Fibroblast of the aortic adventitia (primary cell): ENCODE measurements at regions not wholly inside any gene's neighbourhood (a gene's known extent, or its start where the extent isn't known, plus 50 kb on each side); places are given as distances from the start of the nearest gene placed in this dataset.

ENCODE experiments used
- DNase-seq: peaks from one replicate; pipeline ENCODE4 v3.0.0-alpha.2; 2010; ENCODE audit warnings: low read depth
- H3K4me3 ChIP-seq: 2 replicates; pipeline ENCODE4 v1.5.1; 2011; ENCODE audit warnings: low read depth, mild to moderate bottlenecking, control low read depth, low read length, moderate library complexity
- CTCF ChIP-seq: IDR thresholded peaks from 2 replicates; pipeline ENCODE4 v1.5.1; 2011; ENCODE audit warnings: mild to moderate bottlenecking, low read length, control low read depth, inconsistent platforms; ENCODE audit not compliant: insufficient read depth

- no peak for DNase-seq
Observed at GRCh38 chr5:2300861-2301574, 418.3 kb upstream of the IRX4 start.

GRCh38 chr5:2300421-2300820 lies 417.7 kb upstream of the IRX4 start:
- DNase-seq: no peak
- no peak for TF ChIP-seq CTCF
- no peak overlapping the region for H3K4me3 ChIP-seq

More at GRCh38 chr5:2300861-2301574, 418.3 kb upstream of the IRX4 start:
- no peak for TF ChIP-seq CTCF
- no peak overlapping the region for H3K4me3 ChIP-seq

- no peak for DNase-seq
- no peak for TF ChIP-seq CTCF
- no peak overlapping the region for H3K4me3 ChIP-seq
Observed at GRCh38 chr5:2299388-2300220, 416.9 kb upstream of the IRX4 start.

GRCh38 chr5:2298781-2299180 lies 416.1 kb upstream of the IRX4 start:
- TF ChIP-seq CTCF: no peak
- no peak overlapping the region for H3K4me3 ChIP-seq
- no peak for DNase-seq

DNA sequence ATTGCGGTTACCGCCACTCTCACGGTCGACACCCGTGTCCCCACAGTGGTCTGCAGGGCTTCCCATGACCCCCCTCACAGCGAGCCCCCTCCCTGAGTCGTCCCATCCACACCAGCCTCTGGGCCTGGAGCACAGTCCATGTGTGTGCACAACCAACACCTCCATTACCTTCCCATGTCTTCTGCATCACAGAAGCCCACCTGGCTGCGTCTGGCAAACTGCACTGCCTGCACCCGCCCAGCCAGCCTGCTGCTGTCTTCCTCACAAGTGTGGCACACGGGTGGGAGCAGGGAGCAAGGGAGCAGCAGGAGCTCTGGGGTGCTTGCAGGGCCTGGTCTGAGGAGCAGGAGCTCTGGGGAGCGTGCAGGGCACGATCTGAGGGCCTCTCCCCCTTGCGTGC lies 415.3 kb upstream of the IRX4 start:
- no peak overlapping the region for H3K4me3 ChIP-seq
- DNase-seq: no peak
- no peak for TF ChIP-seq CTCF

GRCh38 chr5:2295476-2295875 lies 412.8 kb upstream of the IRX4 start:
- H3K4me3 ChIP-seq: no peak overlapping the region
- DNase-seq: no peak
- no peak for TF ChIP-seq CTCF
